A673 (cell line): ENCODE measurements at regions not wholly inside any gene's neighbourhood (a gene's known extent, or its start where the extent isn't known, plus 50 kb on each side); places are given as distances from the start of the nearest gene placed in this dataset.
"Not testable (repeated sequence)": the region's sequence is repeated elsewhere in the genome, so short reads cannot be mapped to it uniquely, and the experiment has no call there.

Source experiments
- BruUV-seq: library from RNA; stranded (reverse); fragments of 400-500 nt; replicated peaks from 2 replicates; lab custom pipeline; 2021; lab: Mats Ljungman, UMichigan
- CTCF ChIA-PET: fragments of 300-600 bp; sonication (Branson Sonifier 250); formaldehyde crosslinking; loops from one replicate; lab custom pipeline; 2022; ENCODE audit warnings: antibody characterized with exemption; lab: Charles Lee
- POLR2A ChIA-PET: fragments of 300-600 bp; sonication (Branson Sonifier 250); formaldehyde crosslinking; loops from one replicate; lab custom pipeline; 2022; ENCODE audit warnings: antibody characterized with exemption; ENCODE audit not compliant: low non-redundant PET; lab: Charles Lee
- DNase-seq: peaks from one replicate; pipeline ENCODE4 v3.0.0-alpha.2; 2015; ENCODE audit warnings: low spot score
- H3K27ac ChIP-seq: fragments of 200-600 bp; sonication (generic); 2 replicates; pipeline ENCODE4 v1.5.1; 2016; ENCODE audit warnings: mixed run types, low read depth, mild to moderate bottlenecking, mixed read lengths, antibody characterized with exemption, low read length; ENCODE audit not compliant: poor library complexity, severe bottlenecking
- H3K27me3 ChIP-seq: fragments of 200-600 bp; sonication (generic); replicated peaks from 2 replicates; pipeline ENCODE4 v1.6.1; 2017; ENCODE audit warnings: mixed run types, low read depth, mild to moderate bottlenecking, mixed read lengths, antibody characterized with exemption, low read length; ENCODE audit not compliant: insufficient read depth, poor library complexity
- H3K36me3 ChIP-seq: fragments of 200-600 bp; sonication (generic); 2 replicates; pipeline ENCODE4 v1.6.1; 2016; ENCODE audit warnings: mixed run types, mild to moderate bottlenecking, mixed read lengths, antibody characterized with exemption, low read length; ENCODE audit not compliant: insufficient read depth, poor library complexity, severe bottlenecking
- H3K4me1 ChIP-seq: fragments of 200-600 bp; sonication (generic); 2 replicates; pipeline ENCODE4 v1.6.1; 2017; ENCODE audit warnings: mixed run types, mild to moderate bottlenecking, mixed read lengths, antibody characterized with exemption, low read length; ENCODE audit not compliant: insufficient read depth, poor library complexity, severe bottlenecking
- H3K4me3 ChIP-seq: fragments of 200-600 bp; sonication (generic); 2 replicates; pipeline ENCODE4 v1.5.1; 2016; ENCODE audit warnings: low read depth, mixed run types, mild to moderate bottlenecking, mixed read lengths, low read length; ENCODE audit not compliant: poor library complexity, severe bottlenecking
- H3K9me3 ChIP-seq: fragments of 200-600 bp; sonication (generic); 2 replicates; pipeline ENCODE4 v1.6.1; 2016; ENCODE audit warnings: mixed run types, low read depth, mild to moderate bottlenecking, mixed read lengths, antibody characterized with exemption, low read length; ENCODE audit not compliant: poor library complexity, severe bottlenecking
- CTCF ChIP-seq: fragments of 300-800, 200-600 bp; sonication (generic); conservative IDR thresholded peaks from 2 replicates; pipeline ENCODE4 v1.5.1; 2017; ENCODE audit warnings: low read depth, mild to moderate bottlenecking, antibody characterized with exemption, low read length, moderate library complexity, mixed read lengths
- EZH2 ChIP-seq: fragments of 200-600 bp; sonication (generic); IDR thresholded peaks from 2 replicates; pipeline ENCODE4 v1.6.1; 2017; ENCODE audit warnings: borderline replicate concordance, low read depth, mild to moderate bottlenecking, mixed read lengths, antibody characterized with exemption, low read length; ENCODE audit not compliant: poor library complexity, severe bottlenecking
- intact Hi-C: fragments of 100-400 bp; cut with micrococcal nuclease; formaldehyde crosslinking; loops from one replicate; pipeline ENCODE4 v1.10.0; 2022; ENCODE audit not compliant: unreplicated experiment

GRCh38 chrX:83749736-83750135 is 111.2 kb upstream of the CYLC1 start:
- intact Hi-C loops, H3K4me3 ChIP-seq, CTCF ChIA-PET, H3K27me3 ChIP-seq, BruUV-seq, H3K27ac ChIP-seq, H3K4me1 ChIP-seq, H3K36me3 ChIP-seq, H3K9me3 ChIP-seq, POLR2A ChIA-PET, DNase-seq: not testable (repeated sequence)

- H3K36me3 ChIP-seq, H3K4me1 ChIP-seq, H3K27me3 ChIP-seq, H3K27ac ChIP-seq, DNase-seq, intact Hi-C loops, BruUV-seq, H3K4me3 ChIP-seq, H3K9me3 ChIP-seq, POLR2A ChIA-PET, CTCF ChIA-PET: not testable (repeated sequence)
Measured at GRCh38 chrX:83750451-83750850, 110.5 kb upstream of the CYLC1 start.

GRCh38 chrX:83759872-83760271 is 101.1 kb upstream of the CYLC1 start:
- DNase-seq: peak; percentile 17
- ChIA-PET POLR2A (no interaction called here), CTCF (no interaction called here)
- TF ChIP-seq CTCF (peak; percentile 51), EZH2 (no peak)
- H3K4me3 ChIP-seq: no peak overlapping the region
- no peaks in the 10 kb centered on the region for H3K4me1 ChIP-seq
- no peak overlapping the region for H3K27ac ChIP-seq
- no TSS peak for BruUV-seq
- intact Hi-C loops: no loop called here
- no peaks in the 10 kb centered on the region for H3K27me3 ChIP-seq
- no peaks in the 10 kb centered on the region for H3K36me3 ChIP-seq
- no peaks in the 10 kb centered on the region for H3K9me3 ChIP-seq

- TF ChIP-seq CTCF (no peak), EZH2 (no peak)
- DNase-seq: no peak
- Histone ChIP-seq H3K27me3 (no peaks in the 10 kb centered on the region), H3K27ac (no peak overlapping the region), H3K36me3 (no peaks in the 10 kb centered on the region), H3K9me3 (no peaks in the 10 kb centered on the region), H3K4me1 (no peaks in the 10 kb centered on the region), H3K4me3 (no peak overlapping the region)
- intact Hi-C loops: no loop called here
- ChIA-PET POLR2A (no interaction called here), CTCF (no interaction called here)
- no TSS peak for BruUV-seq
Measured at GRCh38 chrX:83771664-83772063, 89.3 kb upstream of the CYLC1 start.
